GM12878 (cell line): ENCODE measurements at regions not wholly inside any gene's neighbourhood (a gene's known extent, or its start where the extent isn't known, plus 50 kb on each side); places are given as distances from the start of the nearest gene placed in this dataset.

Experiments
- ATAC-seq: fragments of 200-7000 bp; cut with Tn5 transposase; 3 replicates; pipeline ENCODE4 v1.9.1; 2020; ENCODE audit warnings: mild to moderate bottlenecking, moderate library complexity
- BruUV-seq: library from RNA; stranded (reverse); fragments of 400-500 nt; replicated peaks from 2 replicates; lab custom pipeline; 2021; lab: Mats Ljungman, UMichigan
- CTCF ChIA-PET: fragments of 300-600 bp; sonication (Branson Sonifier 250); formaldehyde crosslinking; extraction: SDS; loops from one replicate; lab custom pipeline; 2021; ENCODE audit warnings: inconsistent platforms; lab: Yijun Ruan, JAX
- POLR2A ChIA-PET: fragments of 350-600 bp; formaldehyde crosslinking; extraction: SDS; loops from one replicate; lab custom pipeline; 2021; ENCODE audit warnings: inconsistent platforms; lab: Charles Lee
- RAD21 ChIA-PET: fragments of 300-600 bp; sonication (Branson Sonifier 250); formaldehyde crosslinking; loops from one replicate; lab custom pipeline; 2023; ENCODE audit warnings: antibody characterized with exemption; ENCODE audit not compliant: unreplicated experiment; lab: Charles Lee
- SMC1A ChIA-PET: fragments of 300-600 bp; sonication (Branson Sonifier 250); formaldehyde crosslinking; loops from one replicate; lab custom pipeline; 2023; ENCODE audit not compliant: unreplicated experiment, uncharacterized antibody; lab: Charles Lee
- DNase-seq: peaks from one replicate; pipeline ENCODE4 v3.0.0-alpha.2; 2011; ENCODE audit warnings: low read depth, low spot score
- FAIRE-seq: peaks from 3 replicates; lab custom pipeline; 2011; peaks lifted over from hg19 to GRCh38; lab: Jason Lieb, UNC
- H2AFZ ChIP-seq: 2 replicates; pipeline ENCODE4 v1.6.0; 2011; ENCODE audit warnings: low read depth, low read length, control low read depth; ENCODE audit not compliant: control insufficient read depth
- H3K27ac ChIP-seq: 2 replicates; pipeline ENCODE4 v1.5.1; 2011; ENCODE audit warnings: control low read depth; ENCODE audit not compliant: control insufficient read depth, insufficient read depth
- H3K27me3 ChIP-seq, 2 experiments: replicated peaks in 1 of 2; 2 replicates each; pipeline versions ENCODE4 v1.6.0 to v1.6.1; 2011; ENCODE audit warnings: low read length in 1 of 2; ENCODE audit not compliant: control insufficient read depth in 2 of 2, insufficient read depth in 2 of 2
- H3K36me3 ChIP-seq, 2 experiments: 2 replicates each; pipeline ENCODE4 v1.5.1; 2011; ENCODE audit warnings: low read length in 1 of 2; ENCODE audit not compliant: control insufficient read depth in 2 of 2, insufficient read depth in 2 of 2
- H3K4me1 ChIP-seq: 2 replicates; pipeline ENCODE4 v1.6.1; 2011; ENCODE audit warnings: mild to moderate bottlenecking, low read length, moderate library complexity, mixed read lengths; ENCODE audit not compliant: control insufficient read depth, insufficient read depth
- H3K4me2 ChIP-seq: 2 replicates; pipeline ENCODE4 v1.6.0; 2011; ENCODE audit warnings: control low read depth; ENCODE audit not compliant: control insufficient read depth, insufficient read depth
- H3K4me3 ChIP-seq: fragments of 200-600 bp; sonication (generic); 2 replicates; pipeline ENCODE4 v1.5.1; 2016
- H3K79me2 ChIP-seq: 2 replicates; pipeline ENCODE4 v1.6.0; 2011; ENCODE audit warnings: low read length; ENCODE audit not compliant: control insufficient read depth, insufficient read depth
- H3K9ac ChIP-seq: 2 replicates; pipeline ENCODE4 v1.8.0; 2011; ENCODE audit warnings: low read length, control low read depth, mixed read lengths; ENCODE audit not compliant: control insufficient read depth, insufficient read depth
- H3K9me3 ChIP-seq: replicated peaks from 3 replicates; pipeline ENCODE4 v1.5.1; 2011; ENCODE audit warnings: mild to moderate bottlenecking, low read length; ENCODE audit not compliant: control insufficient read depth, insufficient read depth
- H4K20me1 ChIP-seq: 2 replicates; pipeline ENCODE4 v1.6.0; 2011; ENCODE audit not compliant: control insufficient read depth, insufficient read depth
- CEBPB ChIP-seq, 2 experiments: fragments of 150-350 bp in 1 of 2; IDR thresholded peaks; 2 replicates each; pipeline ENCODE4 v1.6.1; 2012 to 2014; ENCODE audit warnings: low read depth in 2 of 2, low read length in 2 of 2, borderline replicate concordance in 1 of 2, inconsistent platforms in 1 of 2
- CHD2 ChIP-seq: IDR thresholded peaks from 2 replicates; pipeline ENCODE4 v1.6.1; 2011; ENCODE audit warnings: low read depth, low read length, improper control_type of control experiment, borderline replicate concordance
- EED ChIP-seq: sonication (generic); IDR thresholded peaks from 2 replicates; pipeline ENCODE4 v1.6.1; 2016; ENCODE audit warnings: antibody characterized with exemption, low read depth
- IRF4 ChIP-seq: IDR thresholded peaks from 2 replicates; pipeline ENCODE4 v1.6.1; 2011; ENCODE audit warnings: low read depth, low read length
- KAT2A ChIP-seq: conservative IDR thresholded peaks from 2 replicates; pipeline ENCODE4 v1.6.1; 2011; ENCODE audit warnings: low read depth, low read length; ENCODE audit not compliant: control insufficient read depth
- NFXL1 ChIP-seq: fragments of 450-650 bp; IDR thresholded peaks from 2 replicates; pipeline ENCODE4 v1.6.1; 2017; ENCODE audit warnings: antibody characterized with exemption, mild to moderate bottlenecking, borderline replicate concordance
- POU2F2 ChIP-seq: IDR thresholded peaks from 3 replicates; pipeline ENCODE4 v1.6.1; 2011; ENCODE audit warnings: low read depth, mild to moderate bottlenecking, low read length, borderline replicate concordance
- SMAD1 ChIP-seq: fragments of 450-650 bp; IDR thresholded peaks from 2 replicates; pipeline ENCODE4 v1.6.1; 2018; ENCODE audit warnings: mild to moderate bottlenecking, low read depth; ENCODE audit not compliant: partially characterized antibody
- WGBS: methylation state at CpG from one replicate; pipeline ENCODE4 v1.1.6; 2016; ENCODE audit warnings: low lambda C conversion rate; ENCODE audit not compliant: insufficient replicate concordance, insufficient coverage; ENCODE audit errors: missing lambda C conversion rate; 5-methylcytosine and 5-hydroxymethylcytosine counted together
- in situ Hi-C: fragments of 300-500 bp; cut with MboI; formaldehyde crosslinking; loops from 9 replicates; pipeline ENCODE4 v1.14.3; 2018; ENCODE audit warnings: mixed read lengths
- intact Hi-C: fragments of 100-400 bp; cut with micrococcal nuclease; formaldehyde crosslinking; loops from one replicate; pipeline ENCODE4 v1.14.2; 2022; ENCODE audit not compliant: unreplicated experiment
- TF ChIP-seq, protein P1 (sequence below): fragments of 450-650 bp; IDR thresholded peaks from 2 replicates; pipeline ENCODE4 v1.6.1; 2017; ENCODE audit warnings: low read depth, mild to moderate bottlenecking, moderate library complexity

GRCh38 chr14:34046799-34047520 is 96.1 kb upstream of the EGLN3 start:
- Histone ChIP-seq H3K9ac (no peak overlapping the region), H3K27ac (no peak overlapping the region), H3K4me1 (peaks cover 28% of the 10 kb centered on the region), H3K27me3 (no peaks in the 10 kb centered on the region), H3K9me3 (no peaks in the 10 kb centered on the region; the same call in 2 of the 3 replicates), H3K4me2 (no peak overlapping the region), H3K4me3 (no peak overlapping the region), H3K36me3 (no peaks in the 10 kb centered on the region), H2AFZ (no peak overlapping the region), H4K20me1 (no peaks in the 10 kb centered on the region), H3K79me2 (no peaks in the 10 kb centered on the region)
- POLR2A ChIA-PET, result interaction anchor here (0.6 to 1.3 kb wide), 4 partner anchors 27 to 94 kb away, joined by 3 to 4 read pairs (median 3); no protein-coding TSS in a partner anchor
- in situ Hi-C loops, result no loop called here
- intact Hi-C loops, result no loop called here
- SMC1A ChIA-PET, result interaction anchor here (0.7 to 7.9 kb wide), 9 partner anchors 9 to 174 kb away, joined by 3 to 56 read pairs (median 5); no protein-coding TSS in a partner anchor
- FAIRE-seq (no peak), ATAC-seq (no peak), DNase-seq (no peak)
- no TSS peak for BruUV-seq
- CTCF ChIA-PET, result interaction anchor here (0.6 to 3.6 kb wide), 7 partner anchors 15 to 567 kb away, joined by 3 to 21 read pairs (median 3); no protein-coding TSS in a partner anchor
- TF ChIP-seq IRF4, result no peak
- TF ChIP-seq CEBPB (IDR thresholded peaks at IDR 0.05; ENCODE audit: borderline replicate concordance in 1 of 2, low read depth in 2 of 2, low read length in 2 of 2), result no peak
- TF ChIP-seq POU2F2, result no peak
- TF ChIP-seq, protein P1, sequence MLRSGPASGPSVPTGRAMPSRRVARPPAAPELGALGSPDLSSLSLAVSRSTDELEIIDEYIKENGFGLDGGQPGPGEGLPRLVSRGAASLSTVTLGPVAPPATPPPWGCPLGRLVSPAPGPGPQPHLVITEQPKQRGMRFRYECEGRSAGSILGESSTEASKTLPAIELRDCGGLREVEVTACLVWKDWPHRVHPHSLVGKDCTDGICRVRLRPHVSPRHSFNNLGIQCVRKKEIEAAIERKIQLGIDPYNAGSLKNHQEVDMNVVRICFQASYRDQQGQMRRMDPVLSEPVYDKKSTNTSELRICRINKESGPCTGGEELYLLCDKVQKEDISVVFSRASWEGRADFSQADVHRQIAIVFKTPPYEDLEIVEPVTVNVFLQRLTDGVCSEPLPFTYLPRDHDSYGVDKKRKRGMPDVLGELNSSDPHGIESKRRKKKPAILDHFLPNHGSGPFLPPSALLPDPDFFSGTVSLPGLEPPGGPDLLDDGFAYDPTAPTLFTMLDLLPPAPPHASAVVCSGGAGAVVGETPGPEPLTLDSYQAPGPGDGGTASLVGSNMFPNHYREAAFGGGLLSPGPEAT, result no peak
- TF ChIP-seq EED, result no peak
- TF ChIP-seq KAT2A, result no peak
- no peak for TF ChIP-seq CHD2
- TF ChIP-seq SMAD1, result no peak
- TF ChIP-seq NFXL1, result no peak
- RAD21 ChIA-PET, result interaction anchor here (1.2 to 1.7 kb wide), 2 partner anchors 33 to 102 kb away, joined by 3 to 5 read pairs; no protein-coding TSS in a partner anchor
- 68% methylated on average over 2 of the region's 3 CpGs for WGBS
